NB4 (cell line): ENCODE measurements at regions not wholly inside any gene's neighbourhood (a gene's known extent, or its start where the extent isn't known, plus 50 kb on each side); places are given as distances from the start of the nearest gene placed in this dataset.

Experiments used
- DNase-seq: peaks from one replicate; pipeline ENCODE4 v3.0.0; 2010; ENCODE audit warnings: low read depth
- H3K4me3 ChIP-seq: one replicate; pipeline ENCODE4 v1.5.1; 2011; ENCODE audit warnings: mild to moderate bottlenecking, low read depth, low read length, moderate library complexity
- MAX ChIP-seq: IDR thresholded peaks from 2 replicates; pipeline ENCODE4 v1.6.1; 2011; ENCODE audit warnings: low read depth, low read length
- MYC ChIP-seq: IDR thresholded peaks from 2 replicates; pipeline ENCODE4 v1.6.1; 2011; ENCODE audit warnings: low read depth, low read length
- POLR2A ChIP-seq: IDR thresholded peaks from 2 replicates; pipeline ENCODE4 v1.6.1; 2011; ENCODE audit warnings: mild to moderate bottlenecking; ENCODE audit not compliant: insufficient read length; ENCODE audit errors: extremely low read depth
- TF ChIP-seq, protein P1 (sequence below): IDR thresholded peaks from one replicate; pipeline ENCODE4 v1.5.1; 2012; ENCODE audit warnings: low read depth, low read length

GRCh38 chr17:72005332-72006163, 115.3 kb upstream of the SOX9 start:
- TF ChIP-seq, protein P1, sequence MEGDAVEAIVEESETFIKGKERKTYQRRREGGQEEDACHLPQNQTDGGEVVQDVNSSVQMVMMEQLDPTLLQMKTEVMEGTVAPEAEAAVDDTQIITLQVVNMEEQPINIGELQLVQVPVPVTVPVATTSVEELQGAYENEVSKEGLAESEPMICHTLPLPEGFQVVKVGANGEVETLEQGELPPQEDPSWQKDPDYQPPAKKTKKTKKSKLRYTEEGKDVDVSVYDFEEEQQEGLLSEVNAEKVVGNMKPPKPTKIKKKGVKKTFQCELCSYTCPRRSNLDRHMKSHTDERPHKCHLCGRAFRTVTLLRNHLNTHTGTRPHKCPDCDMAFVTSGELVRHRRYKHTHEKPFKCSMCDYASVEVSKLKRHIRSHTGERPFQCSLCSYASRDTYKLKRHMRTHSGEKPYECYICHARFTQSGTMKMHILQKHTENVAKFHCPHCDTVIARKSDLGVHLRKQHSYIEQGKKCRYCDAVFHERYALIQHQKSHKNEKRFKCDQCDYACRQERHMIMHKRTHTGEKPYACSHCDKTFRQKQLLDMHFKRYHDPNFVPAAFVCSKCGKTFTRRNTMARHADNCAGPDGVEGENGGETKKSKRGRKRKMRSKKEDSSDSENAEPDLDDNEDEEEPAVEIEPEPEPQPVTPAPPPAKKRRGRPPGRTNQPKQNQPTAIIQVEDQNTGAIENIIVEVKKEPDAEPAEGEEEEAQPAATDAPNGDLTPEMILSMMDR: no peak
- TF ChIP-seq MYC (no peak), MAX (no peak), POLR2A (no peak)
- no peak for DNase-seq
- H3K4me3 ChIP-seq: no peak overlapping the region

DNA sequence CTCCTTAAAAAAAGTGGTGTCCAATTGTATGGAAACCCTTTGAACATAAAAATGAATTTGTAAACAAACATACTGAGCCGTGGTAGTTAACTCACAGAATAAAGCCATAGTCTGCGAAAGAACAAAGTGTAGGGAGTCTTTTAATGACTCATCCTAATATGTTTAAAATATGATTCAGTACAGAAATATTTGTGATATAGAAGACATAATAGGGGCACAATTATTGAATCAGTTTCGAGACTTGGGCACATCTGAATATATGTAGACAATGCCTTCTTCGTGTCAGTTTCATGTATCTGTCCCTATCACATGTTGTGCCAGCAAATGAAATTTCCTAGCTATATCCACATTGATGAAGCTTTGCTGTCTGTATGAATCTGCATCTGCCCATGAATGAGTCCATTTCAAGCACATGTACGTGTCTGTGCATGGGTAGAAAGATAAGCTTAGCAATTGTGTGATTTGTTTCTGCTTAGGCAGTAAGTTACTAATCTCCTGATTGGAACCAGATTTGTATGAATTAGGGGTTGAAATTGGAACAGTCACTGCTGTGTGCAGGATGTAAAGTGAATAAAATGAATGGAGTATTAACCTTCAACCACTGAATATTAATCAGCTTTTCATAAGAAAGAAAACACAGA, 112.5 kb upstream of the SOX9 start:
- no peak for DNase-seq
- no peak overlapping the region for H3K4me3 ChIP-seq
- TF ChIP-seq, protein P1: no peak
- TF ChIP-seq MAX: no peak
- no peak for TF ChIP-seq POLR2A
- no peak for TF ChIP-seq MYC

- TF ChIP-seq MYC (no peak), POLR2A (no peak), MAX (no peak)
- TF ChIP-seq, protein P1: no peak
- no peak for DNase-seq
- H3K4me3 ChIP-seq: no peak overlapping the region
Observed at GRCh38 chr17:72011561-72011960, 109.3 kb upstream of the SOX9 start.

DNA sequence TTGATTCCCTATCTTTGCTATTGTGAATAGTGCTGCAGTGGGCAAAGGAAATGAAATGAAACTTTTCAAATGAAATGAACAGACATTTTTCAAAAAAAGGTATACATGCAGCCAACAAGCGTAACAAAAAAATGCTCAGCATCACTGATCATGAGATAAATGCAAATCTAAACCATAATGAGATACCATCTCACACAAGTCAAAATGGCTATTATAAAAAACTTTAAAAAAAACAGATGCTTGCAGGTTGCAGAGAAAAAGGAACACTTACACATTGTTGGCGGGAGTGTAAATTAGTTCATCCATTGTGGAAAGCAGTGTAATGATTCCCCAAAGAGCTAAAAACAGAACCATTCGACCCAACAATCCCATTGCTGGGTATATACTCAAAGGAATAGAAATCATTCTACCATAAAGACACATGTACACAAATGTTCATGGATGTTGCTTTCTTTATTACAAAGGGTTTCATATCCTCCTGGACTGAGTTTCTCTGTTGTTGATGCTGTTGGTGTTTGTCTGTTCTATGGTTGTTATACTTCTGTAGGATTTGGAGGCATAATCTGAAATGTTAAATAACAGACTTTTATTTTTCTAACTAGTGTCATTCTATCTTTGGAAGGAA, 99.3 kb upstream of the SOX9 start:
- TF ChIP-seq MAX (no peak), POLR2A (no peak), MYC (no peak)
- TF ChIP-seq, protein P1: no peak

GRCh38 chr17:72022328-72023275, 98.2 kb upstream of the SOX9 start:
- H3K4me3 ChIP-seq: no peak overlapping the region
- no peak for DNase-seq
- TF ChIP-seq, protein P1: no peak
- TF ChIP-seq MYC (no peak), POLR2A (no peak), MAX (no peak)

More for the DNA sequence above, 99.3 kb upstream of the SOX9 start:
- DNase-seq: no peak
- H3K4me3 ChIP-seq: no peak overlapping the region
